Limb (tissue), 2 donors: ENCODE measurements at regions not wholly inside any gene's neighbourhood (a gene's known extent, or its start where the extent isn't known, plus 50 kb on each side); places are given as distances from the start of the nearest gene placed in this dataset.
A peak's percentile ranks its signal among the peaks of the same experiment; 100 is the strongest.

Source experiments
- DNase-seq, 2 donors: peaks; one replicate each; pipeline ENCODE4 v3.0.0-alpha.2; 2016; ENCODE audit errors: extremely low spot score in 2 of 2

DNA sequence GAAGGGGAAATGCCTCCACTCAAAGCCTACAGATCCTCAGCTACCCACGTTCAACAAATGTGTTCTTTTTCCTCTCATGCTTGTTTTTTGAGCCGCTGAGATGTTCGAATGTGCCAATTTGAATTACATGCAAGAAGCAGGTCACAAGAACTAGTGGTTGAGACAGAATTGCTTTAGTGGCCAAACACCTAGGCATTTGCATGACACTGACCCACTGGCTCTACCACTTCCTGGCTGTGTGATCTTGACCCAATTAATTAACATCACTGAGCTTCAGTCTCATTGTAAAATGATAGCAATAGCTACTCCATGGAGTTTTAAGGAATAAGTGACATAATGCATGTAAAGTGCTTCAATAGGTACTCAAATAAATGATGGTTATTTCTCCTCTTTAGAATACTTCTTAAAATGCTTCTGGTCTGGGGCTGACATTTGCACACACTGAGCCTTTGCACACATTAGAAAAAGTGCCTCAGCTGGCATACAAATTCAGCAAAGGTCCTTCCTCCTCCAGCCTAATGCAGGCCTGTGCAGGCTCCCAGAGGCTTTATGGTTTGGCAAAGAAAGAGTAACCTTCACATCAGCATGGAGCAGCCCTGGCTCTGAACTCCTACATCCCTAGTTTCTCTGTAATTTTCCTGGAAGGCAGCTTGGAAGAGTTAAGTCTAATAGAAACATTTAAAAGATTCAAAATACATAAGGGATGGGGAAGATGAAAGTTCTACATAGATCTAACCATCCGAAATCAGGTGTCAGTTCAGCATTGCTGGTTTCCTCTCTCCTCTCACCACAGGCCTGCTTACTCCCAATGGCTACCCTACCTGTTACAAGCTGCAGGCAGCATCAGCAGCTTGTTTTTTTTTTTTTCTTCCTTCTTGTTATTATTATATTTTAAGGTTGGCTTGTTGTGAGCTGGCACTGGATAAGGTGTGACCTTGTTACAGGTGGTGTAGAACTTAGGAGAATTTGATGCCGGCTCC, 107.4 kb downstream of the TBX19 start:
- DNase-seq: peak in 1 of 2 donors; percentile 7

DNA sequence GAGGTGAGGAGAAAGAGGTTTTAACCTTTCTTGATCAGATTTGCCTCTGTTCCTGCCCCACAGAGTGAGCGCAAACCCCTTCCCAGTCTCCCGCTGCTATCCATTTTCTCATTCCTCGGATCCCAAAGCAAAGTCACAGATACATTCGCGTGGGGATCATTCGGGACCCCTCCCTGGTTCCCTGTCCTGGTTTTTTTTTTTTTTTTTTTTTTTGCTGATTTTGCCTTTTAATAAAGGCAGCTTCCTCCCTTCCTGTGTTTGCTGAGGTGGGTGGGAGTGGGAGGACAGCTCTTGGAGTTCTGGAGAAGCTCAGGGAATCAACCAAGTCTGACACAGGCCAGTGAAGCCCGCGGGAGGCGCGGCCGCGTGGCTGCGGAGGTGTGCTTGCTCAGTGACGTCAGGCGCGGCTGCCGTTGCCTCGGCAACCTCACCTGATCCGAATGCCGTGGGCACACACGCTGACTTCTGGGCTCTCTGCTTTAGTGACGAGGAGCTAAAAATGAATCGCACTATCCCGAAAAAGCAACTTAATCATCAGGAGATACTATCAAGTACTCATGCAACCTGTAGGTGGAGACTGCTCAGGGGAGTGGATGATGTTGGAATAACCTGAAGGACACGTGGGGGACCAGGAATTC, 106.4 kb downstream of the TBX19 start:
- peak in 1 of 2 donors; percentile 73 for DNase-seq

DNA sequence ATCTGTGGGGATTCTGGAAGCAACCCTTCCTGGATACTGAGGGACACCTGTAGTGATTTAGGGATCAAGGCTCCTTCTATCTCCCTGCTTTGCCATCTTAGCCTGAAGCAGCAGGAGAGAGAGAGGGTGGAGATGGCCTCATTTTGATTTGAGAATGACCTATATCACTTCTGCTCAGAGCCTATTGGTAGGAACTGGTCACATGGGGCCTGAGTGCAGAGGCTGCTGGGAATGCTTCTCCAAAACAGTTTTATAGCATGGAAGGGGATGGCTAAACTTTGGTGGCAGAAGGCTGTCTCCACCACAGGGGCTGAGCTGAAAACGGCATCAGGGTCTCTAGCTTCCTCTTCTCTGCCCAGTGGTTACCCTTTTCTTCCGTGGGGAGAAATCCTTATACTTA, 105.8 kb downstream of the TBX19 start:
- DNase-seq: no peak

DNA sequence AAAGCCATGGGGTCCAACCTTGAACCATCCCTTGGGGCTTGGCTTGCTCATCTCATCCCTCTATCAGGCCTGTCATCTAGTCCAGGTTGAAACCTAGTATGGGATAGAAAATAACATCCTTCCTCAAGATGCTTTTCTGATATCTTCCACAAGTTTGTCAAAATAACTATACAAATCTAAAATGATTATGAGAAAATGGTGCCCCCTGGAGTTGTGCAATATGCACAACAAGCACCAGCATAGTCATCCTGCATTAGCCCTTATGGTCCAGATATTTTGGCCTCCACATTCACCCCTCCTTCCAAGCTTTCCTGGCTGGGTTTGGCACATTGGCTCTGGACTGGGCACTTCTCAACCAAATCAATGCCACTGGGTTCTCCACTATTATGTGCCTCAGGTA, 101.2 kb downstream of the TBX19 start:
- DNase-seq: no peak

DNA sequence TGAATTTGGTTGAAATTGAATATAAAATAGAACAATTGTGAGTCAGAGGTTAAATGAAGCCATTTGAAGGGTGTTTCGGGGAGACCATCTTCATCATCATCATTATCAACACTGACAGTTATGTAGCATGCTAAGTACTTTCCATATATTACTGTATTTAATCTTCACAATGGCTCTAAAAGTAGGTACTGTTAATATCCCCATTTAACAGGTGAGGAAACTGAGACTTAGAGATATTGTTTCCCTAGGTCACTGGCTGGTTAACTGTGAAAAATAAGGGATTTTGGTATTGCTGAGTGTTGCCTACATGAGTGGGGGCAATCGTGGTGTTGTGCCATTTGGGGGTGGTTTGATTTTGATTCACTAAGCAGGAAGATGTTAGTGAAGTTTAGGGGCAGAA, 100.3 kb downstream of the TBX19 start:
- no peak for DNase-seq

DNA sequence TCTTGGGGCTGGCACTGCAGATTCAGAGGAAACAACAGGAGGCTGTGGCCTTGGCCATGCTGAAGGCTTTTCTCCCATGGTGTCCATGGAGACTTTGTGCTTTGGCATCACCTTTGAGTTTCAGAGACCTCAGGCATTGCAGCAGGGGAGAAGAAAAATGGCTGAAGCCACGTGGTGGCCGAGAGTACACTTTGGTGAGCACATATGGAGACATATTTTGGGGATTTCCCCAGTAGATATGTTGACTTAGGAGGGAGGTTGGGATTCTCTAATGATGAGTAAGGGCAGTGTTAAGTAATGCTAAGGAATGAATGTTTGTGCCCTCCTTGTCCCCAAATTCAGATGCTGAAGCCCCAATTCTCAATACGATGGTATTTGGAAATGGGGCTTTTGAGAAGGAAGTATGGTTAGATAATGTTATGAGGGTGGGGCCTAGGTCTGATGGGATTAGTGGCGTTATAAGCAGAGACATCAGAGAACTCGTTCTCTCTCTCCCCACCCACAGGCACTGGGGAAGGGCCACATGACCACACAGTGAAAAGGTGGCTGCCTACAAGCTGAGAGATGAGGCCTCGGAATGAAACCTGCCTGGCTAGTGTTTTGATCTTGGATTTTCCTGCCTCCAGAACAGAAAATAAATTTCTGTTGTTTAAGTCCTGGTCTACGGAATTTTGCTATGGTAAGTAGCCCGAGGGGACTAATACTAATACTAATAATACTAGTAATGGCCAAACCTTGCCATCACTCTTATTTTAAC, 98.6 kb downstream of the TBX19 start:
- DNase-seq: no peak

DNA sequence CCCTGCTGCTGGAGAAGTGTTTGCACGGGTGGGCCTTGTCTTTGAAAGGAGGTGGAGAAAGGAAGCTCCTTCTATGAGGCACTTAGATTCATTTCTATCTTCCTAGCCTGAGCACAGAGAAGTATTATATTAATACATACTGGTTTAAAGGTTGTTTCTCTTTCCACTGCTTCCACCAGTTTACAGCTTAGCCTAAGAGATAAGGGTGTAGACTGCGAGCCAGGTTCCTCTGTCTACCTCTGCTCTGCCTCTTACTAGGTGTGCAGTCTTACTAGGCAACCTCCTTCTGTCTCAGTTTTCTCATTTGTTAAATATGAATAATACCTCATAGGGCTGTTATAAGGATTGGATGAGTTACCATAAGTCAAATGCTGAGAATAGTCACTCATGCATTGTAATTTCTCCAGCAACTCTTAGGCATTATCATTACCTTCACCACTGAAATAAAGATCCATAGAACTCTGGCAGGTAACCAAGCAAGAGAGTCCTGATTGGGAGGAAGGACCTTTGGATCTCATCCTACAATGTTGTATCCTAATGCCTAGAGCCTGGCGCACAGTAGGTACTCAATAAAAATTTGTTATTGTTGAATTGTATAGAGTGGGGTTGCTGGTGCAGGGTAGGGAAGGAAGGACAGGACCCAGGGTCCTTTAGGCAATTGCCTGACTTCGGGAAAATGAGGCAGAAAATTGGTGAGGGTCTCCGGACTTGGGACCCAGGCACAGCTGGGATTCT, 95.1 kb downstream of the TBX19 start:
- DNase-seq: no peak

DNA sequence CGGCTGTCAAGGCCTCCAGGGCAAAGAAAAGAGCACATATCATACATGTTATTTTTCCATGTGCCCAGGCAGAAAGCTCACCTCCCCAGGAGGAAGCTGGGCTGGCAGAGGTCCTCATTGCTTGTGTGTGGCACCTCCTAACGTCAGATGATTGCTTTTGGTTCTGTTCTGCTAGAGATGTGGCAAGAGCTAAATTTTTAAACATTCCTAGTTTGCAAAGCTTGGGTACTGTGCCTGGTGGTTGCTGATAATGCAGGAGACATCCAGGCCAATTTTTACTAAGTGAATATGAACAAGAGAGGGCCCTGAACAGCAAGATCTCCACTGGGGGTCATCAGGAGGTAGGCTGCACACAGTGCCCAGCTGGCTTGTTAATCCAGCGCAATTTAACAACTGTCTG, 93.9 kb downstream of the TBX19 start:
- DNase-seq: no peak

DNA sequence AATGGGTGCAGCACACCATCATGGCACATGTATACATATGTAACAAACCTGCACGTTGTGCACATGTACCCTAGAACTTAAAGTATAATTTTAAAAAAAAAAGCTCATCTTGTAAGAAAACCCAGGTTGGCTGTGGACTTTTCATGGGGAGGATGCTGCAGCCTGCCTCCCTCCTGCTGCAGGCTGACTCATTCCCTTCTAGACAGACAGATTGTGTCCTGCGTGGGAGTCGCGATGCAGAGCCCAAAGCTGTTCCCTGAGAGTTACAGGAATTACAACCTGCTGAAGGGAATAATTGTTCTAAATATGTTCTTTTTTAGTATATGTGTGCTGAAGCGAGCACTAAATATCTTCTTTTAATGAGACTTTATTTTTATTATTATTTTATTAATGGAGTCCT, 93.2 kb downstream of the TBX19 start:
- DNase-seq: no peak

DNA sequence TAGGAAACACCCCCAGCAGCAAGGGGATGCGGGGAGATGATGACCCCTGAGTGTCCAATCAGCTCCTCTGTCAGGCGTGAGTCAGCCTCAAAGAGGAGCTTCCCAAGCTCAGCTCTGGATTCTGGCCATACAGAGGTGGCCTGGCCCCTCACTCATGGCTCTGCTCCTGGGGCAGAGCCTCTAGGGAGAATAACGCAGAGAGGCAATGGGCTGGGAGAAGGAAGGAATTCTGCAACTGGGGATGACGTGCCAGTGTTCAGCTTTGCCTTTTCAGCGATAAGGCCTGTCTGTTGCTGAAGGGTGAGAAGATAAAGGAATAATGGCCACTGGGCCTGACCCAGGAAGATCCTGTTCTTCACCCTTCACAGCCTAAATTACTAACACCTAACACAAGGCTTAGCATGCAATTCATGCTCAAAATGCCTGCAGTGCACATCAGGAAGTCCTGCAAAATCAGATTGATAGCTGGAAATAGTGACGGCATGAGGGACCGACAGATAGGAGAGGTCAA, 92.2 kb downstream of the TBX19 start:
- DNase-seq: no peak

DNA sequence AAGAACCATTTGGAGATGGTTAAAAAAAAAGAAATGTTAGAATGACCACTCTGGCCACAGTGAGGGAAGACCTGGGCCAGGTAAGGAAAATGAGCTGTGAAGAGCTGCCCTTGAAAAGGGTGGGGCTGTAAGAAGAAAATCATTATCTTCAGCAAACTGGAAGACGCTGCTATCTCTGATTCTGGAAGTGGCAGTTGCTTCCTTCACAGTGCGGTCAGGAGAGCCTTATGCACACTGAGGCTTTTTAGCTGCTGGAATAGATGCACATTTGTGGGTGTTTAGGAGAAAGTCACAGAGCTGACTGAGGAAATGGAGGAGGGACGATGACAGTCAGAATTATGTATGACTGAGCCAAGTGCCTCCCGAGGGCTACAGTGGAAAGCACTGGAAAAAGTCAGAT, 91.6 kb downstream of the TBX19 start:
- no peak for DNase-seq

DNA sequence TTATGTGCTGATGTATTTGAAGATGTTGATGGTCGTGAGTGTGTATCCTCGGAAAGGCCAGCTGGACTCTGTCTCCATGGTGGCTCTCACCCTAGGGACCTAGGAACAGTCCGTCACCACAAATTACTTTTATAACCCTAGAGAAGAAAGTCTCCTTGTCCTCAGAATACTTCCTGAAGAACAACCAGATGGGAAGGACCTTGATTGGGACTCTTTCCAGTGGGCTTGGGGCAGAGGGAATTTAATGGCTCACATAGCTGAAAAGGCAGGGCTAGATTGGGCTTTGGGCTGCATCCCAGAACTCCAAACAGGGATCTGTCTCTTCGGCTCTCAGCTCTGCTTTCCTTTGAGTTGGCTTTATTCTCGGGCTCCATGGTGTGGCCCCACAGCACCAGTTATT, 90.8 kb downstream of the TBX19 start:
- DNase-seq: no peak

DNA sequence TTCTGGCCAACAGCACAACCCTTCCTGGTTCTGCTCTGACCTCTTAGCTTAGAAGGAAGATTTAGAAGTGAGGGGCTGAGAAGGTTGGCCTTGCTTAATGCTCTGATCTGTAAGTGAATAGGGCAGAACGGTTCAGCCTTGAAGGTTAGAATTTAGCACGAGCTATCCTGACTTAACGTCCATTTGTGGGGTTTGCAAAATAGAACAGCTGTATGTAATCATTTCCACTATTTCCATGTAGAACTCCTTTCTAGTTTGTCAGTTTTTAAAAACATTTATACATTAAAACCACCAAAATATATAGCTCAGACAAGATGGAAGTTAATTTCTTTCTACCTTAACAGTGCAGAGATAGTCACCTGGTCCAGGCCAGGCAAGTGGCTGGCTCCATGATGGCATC, 89.9 kb downstream of the TBX19 start:
- no peak for DNase-seq

DNA sequence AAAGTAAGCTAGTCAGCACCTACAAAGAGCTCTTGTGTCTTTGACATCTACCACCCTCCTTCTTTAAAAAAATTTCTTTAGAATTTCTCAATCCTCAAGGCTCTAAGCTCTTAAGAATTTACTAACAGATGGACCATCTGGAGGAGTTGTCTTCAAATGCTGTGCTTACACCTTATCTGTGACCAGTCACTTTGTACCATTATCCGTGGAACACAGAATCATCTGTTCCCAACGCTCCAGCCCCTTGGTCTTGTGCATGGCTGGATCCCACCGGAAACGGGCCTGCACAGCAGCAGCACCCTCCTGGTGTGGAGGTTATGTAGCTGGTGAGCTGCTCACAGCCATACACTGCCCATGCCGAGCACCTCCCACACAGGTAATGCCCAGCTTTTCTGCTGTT, 89.0 kb downstream of the TBX19 start:
- no peak for DNase-seq

DNA sequence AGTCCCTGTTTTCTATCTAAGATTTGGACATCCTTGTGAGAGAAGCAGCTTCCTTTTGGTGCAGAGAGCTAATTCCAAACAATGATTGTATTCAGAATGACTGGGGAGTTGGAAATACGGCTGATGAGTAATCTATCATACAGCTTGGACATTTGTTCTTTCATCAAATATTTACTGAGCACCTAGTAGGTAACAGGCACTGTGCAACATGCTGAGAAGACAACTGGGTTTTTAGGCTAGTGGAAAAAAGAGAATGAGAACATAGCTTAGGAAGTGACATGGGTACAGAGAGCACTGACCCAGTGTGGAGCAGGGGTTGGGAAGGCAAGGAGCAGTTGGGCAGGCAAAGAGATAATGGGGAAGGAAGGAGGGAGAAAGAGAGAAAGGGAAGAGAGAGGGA, 87.5 kb downstream of the TBX19 start:
- DNase-seq: no peak

DNA sequence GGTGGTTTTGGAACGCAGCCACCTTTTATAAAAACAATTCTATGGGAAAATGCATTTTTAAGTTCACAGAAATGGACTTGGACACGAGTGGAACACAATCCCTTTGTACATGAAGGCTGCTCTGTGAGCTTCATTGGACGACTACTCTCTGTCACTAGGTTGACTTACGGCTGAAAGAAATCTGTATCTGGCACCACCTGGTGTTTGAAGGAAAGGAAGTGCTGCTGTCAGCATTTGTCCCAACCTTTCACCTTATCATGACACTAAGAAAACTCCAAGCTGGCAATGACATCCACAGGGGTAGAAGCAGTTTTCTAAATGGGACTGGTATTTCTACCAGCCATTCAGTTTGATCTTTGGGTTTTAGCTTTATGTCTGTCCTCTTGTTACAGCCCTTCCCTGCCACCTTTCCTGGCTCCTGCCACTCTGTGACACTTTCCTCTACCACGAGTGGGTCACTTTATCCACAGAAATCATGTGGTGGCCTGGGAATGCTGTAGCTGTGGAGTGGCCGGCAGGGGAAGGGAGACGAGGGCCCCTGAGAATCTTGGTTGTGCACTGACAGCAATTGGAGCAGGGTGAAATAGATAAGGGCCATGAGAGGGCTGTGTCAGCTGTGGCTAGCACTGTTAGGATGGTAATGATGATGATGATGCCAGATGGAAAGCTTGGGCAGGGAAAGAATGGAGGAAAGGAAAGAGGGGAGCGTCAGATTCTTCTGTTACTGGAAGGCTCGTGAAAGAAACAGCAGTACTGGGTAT, 85.2 kb downstream of the TBX19 start:
- DNase-seq: no peak
